PC-9 (cell line): ENCODE measurements at regions not wholly inside any gene's neighbourhood (a gene's known extent, or its start where the extent isn't known, plus 50 kb on each side); places are given as distances from the start of the nearest gene placed in this dataset.
"Not testable (repeated sequence)": the region's sequence is repeated elsewhere in the genome, so short reads cannot be mapped to it uniquely, and the experiment has no call there.

Experiments used
- BruUV-seq: library from RNA; stranded (reverse); fragments of 400-500 nt; replicated peaks from 2 replicates; lab custom pipeline; 2021; lab: Mats Ljungman, UMichigan
- CTCF ChIA-PET: fragments of 300-600 bp; sonication (Branson Sonifier 250); formaldehyde crosslinking; loops from one replicate; lab custom pipeline; 2022; ENCODE audit warnings: antibody characterized with exemption; lab: Charles Lee
- POLR2A ChIA-PET: fragments of 300-600 bp; sonication (Branson Sonifier 250); formaldehyde crosslinking; loops from one replicate; lab custom pipeline; 2022; ENCODE audit warnings: antibody characterized with exemption; ENCODE audit not compliant: unreplicated experiment; lab: Charles Lee
- DNase-seq, 2 experiments: peaks; one replicate each; pipeline versions ENCODE4 v3.0.0 to v3.0.0-alpha.2; 2015 to 2022; ENCODE audit warnings: mixed read lengths in 1 of 2
- H2AFZ ChIP-seq: fragments of 200-600 bp; sonication (generic); 2 replicates; pipeline ENCODE4 v1.8.1; 2017; ENCODE audit warnings: antibody characterized with exemption
- H3F3A ChIP-seq: fragments of 200-600 bp; sonication (generic); 2 replicates; pipeline ENCODE4 v1.8.1; 2017; ENCODE audit warnings: antibody characterized with exemption, mild to moderate bottlenecking, low read depth; ENCODE audit not compliant: insufficient read depth
- H3K27ac ChIP-seq: fragments of 200-600 bp; sonication (generic); 2 replicates; pipeline ENCODE4 v1.6.1; 2016; ENCODE audit warnings: mixed run types
- H3K27me3 ChIP-seq: fragments of 200-600 bp; sonication (generic); 2 replicates; pipeline ENCODE4 v1.6.1; 2016; ENCODE audit warnings: low read depth, mixed run types; ENCODE audit not compliant: insufficient read depth
- H3K36me3 ChIP-seq: fragments of 200-600 bp; sonication (generic); 2 replicates; pipeline ENCODE4 v1.6.1; 2016; ENCODE audit warnings: low read depth, mixed run types
- H3K4me1 ChIP-seq: fragments of 200-600 bp; sonication (generic); replicated peaks from 2 replicates; pipeline ENCODE4 v1.6.1; 2016; ENCODE audit warnings: mixed run types; ENCODE audit not compliant: insufficient read depth
- H3K4me2 ChIP-seq: fragments of 200-600 bp; sonication (generic); 2 replicates; pipeline ENCODE4 v1.6.1; 2017; ENCODE audit warnings: mixed run types
- H3K4me3 ChIP-seq: fragments of 200-600 bp; sonication (generic); 2 replicates; pipeline ENCODE4 v1.6.1; 2016; ENCODE audit warnings: mixed run types
- H3K79me2 ChIP-seq: fragments of 200-600 bp; sonication (generic); 2 replicates; pipeline ENCODE4 v1.6.1; 2017; ENCODE audit warnings: low read depth, mixed run types
- H3K9me2 ChIP-seq: fragments of 200-600 bp; sonication (generic); 2 replicates; pipeline ENCODE4 v1.8.1; 2017; ENCODE audit warnings: mild to moderate bottlenecking; ENCODE audit not compliant: insufficient read depth
- H3K9me3 ChIP-seq: fragments of 200-600 bp; sonication (generic); 2 replicates; pipeline ENCODE4 v1.8.1; 2016; ENCODE audit warnings: low read depth; ENCODE audit not compliant: insufficient read depth
- H4K20me1 ChIP-seq: fragments of 200-600 bp; sonication (generic); 2 replicates; pipeline ENCODE4 v1.8.1; 2017; ENCODE audit not compliant: insufficient read depth
- EZH2 ChIP-seq: fragments of 200-600 bp; sonication (generic); IDR thresholded peaks from 2 replicates; pipeline ENCODE4 v1.8.0; 2017; ENCODE audit warnings: antibody characterized with exemption, low read depth
- intact Hi-C: fragments of 100-400 bp; cut with micrococcal nuclease; formaldehyde crosslinking; loops from one replicate; pipeline ENCODE4 v1.10.0; 2022; ENCODE audit not compliant: unreplicated experiment
- TF ChIP-seq, protein P1 (sequence below): fragments of 200-600 bp; sonication (generic); conservative IDR thresholded peaks from 2 replicates; pipeline ENCODE4 v1.6.1; 2017; ENCODE audit warnings: mixed run types, antibody characterized with exemption, mild to moderate bottlenecking, moderate library complexity

DNA sequence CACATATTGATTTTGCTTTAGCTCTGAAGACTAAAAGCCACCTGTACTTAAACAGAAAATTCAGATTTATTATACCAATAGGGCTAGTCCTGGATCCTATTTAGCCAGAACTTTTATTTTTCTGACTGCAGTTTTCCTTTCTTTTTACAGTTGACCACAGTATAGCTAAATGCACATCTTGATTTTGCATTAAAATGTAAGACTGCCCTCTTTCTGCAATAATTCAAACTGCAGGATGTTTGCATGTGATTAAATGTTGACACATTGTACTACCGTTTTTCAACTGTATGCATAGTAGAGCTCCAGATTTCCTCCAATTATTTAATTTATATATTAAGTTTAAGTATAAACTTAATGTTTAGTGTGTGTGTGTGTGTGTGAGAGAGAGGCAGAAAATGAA is 1262.9 kb downstream of the SUCLG1 start:
- no peak for DNase-seq
- Histone ChIP-seq H3K27me3 (no peaks in the 10 kb centered on the region), H3K79me2 (no peaks in the 10 kb centered on the region), H3K9me3 (no peaks in the 10 kb centered on the region), H3K27ac (no peak overlapping the region), H3K36me3 (no peaks in the 10 kb centered on the region), H4K20me1 (no peaks in the 10 kb centered on the region), H3K4me3 (no peak overlapping the region), H3K9me2 (no peaks in the 10 kb centered on the region; the same call in 1 of the 2 replicates), H2AFZ (no peak overlapping the region), H3K4me1 (no peaks in the 10 kb centered on the region), H3K4me2 (no peak overlapping the region), H3F3A (no peaks in the 10 kb centered on the region)
- TF ChIP-seq, protein P1, sequence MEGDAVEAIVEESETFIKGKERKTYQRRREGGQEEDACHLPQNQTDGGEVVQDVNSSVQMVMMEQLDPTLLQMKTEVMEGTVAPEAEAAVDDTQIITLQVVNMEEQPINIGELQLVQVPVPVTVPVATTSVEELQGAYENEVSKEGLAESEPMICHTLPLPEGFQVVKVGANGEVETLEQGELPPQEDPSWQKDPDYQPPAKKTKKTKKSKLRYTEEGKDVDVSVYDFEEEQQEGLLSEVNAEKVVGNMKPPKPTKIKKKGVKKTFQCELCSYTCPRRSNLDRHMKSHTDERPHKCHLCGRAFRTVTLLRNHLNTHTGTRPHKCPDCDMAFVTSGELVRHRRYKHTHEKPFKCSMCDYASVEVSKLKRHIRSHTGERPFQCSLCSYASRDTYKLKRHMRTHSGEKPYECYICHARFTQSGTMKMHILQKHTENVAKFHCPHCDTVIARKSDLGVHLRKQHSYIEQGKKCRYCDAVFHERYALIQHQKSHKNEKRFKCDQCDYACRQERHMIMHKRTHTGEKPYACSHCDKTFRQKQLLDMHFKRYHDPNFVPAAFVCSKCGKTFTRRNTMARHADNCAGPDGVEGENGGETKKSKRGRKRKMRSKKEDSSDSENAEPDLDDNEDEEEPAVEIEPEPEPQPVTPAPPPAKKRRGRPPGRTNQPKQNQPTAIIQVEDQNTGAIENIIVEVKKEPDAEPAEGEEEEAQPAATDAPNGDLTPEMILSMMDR, result peak; percentile 65
- no peak for TF ChIP-seq EZH2
- intact Hi-C loops, result no loop called here
- ChIA-PET CTCF (no interaction called here), POLR2A (no interaction called here)
- BruUV-seq, result no TSS peak

DNA sequence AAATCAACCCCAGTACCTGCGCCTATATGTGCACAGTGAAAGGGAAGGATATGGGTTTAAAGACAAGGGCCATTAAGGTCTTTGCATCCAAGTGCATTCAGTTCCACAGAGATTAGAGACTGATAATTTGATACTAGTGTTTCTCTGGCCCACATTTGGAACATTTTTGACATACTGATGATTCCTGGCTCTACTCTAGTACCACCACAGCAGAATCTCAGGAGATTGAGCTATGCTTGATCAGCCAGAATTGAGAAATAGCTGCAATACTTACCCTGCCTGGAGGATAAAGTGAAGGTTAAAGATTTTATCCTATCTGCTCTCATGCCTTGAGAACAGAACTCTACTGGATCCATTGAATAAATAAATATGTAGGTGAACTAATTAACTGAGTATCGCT is 1267.8 kb downstream of the SUCLG1 start:
- intact Hi-C loops, result no loop called here
- Histone ChIP-seq H3K79me2 (no peaks in the 10 kb centered on the region), H3K27me3 (no peaks in the 10 kb centered on the region), H3K27ac (no peak overlapping the region), H2AFZ (no peak overlapping the region), H4K20me1 (no peaks in the 10 kb centered on the region), H3K9me3 (no peaks in the 10 kb centered on the region), H3K4me1 (no peaks in the 10 kb centered on the region), H3K4me3 (no peak overlapping the region), H3K4me2 (no peak overlapping the region), H3K9me2 (no peaks in the 10 kb centered on the region), H3F3A (no peaks in the 10 kb centered on the region), H3K36me3 (no peaks in the 10 kb centered on the region)
- CTCF ChIA-PET, result no interaction called here
- no peak for TF ChIP-seq EZH2
- TF ChIP-seq, protein P1, result no peak
- POLR2A ChIA-PET, result no interaction called here
- BruUV-seq, result no TSS peak
- DNase-seq, result no peak

GRCh38 chr2:83186105-83186760 is 1272.8 kb downstream of the SUCLG1 start:
- no TSS peak for BruUV-seq
- H3K9me2 ChIP-seq, result no peaks in the 10 kb centered on the region
- H3K4me3 ChIP-seq, result no peak overlapping the region
- H3K9me3 ChIP-seq, result no peaks in the 10 kb centered on the region
- POLR2A ChIA-PET, result no interaction called here
- no peaks in the 10 kb centered on the region for H3K36me3 ChIP-seq
- DNase-seq, result no peak
- H3K4me1 ChIP-seq, result no peaks in the 10 kb centered on the region
- H3K27me3 ChIP-seq, result no peaks in the 10 kb centered on the region
- H2AFZ ChIP-seq, result no peak overlapping the region
- CTCF ChIA-PET, result no interaction called here
- H3F3A ChIP-seq, result no peaks in the 10 kb centered on the region
- no peak overlapping the region for H3K27ac ChIP-seq
- TF ChIP-seq, protein P1, result no peak
- no peak for TF ChIP-seq EZH2
- intact Hi-C loops, result no loop called here
- no peaks in the 10 kb centered on the region for H3K79me2 ChIP-seq
- no peak overlapping the region for H3K4me2 ChIP-seq
- H4K20me1 ChIP-seq, result no peaks in the 10 kb centered on the region

DNA sequence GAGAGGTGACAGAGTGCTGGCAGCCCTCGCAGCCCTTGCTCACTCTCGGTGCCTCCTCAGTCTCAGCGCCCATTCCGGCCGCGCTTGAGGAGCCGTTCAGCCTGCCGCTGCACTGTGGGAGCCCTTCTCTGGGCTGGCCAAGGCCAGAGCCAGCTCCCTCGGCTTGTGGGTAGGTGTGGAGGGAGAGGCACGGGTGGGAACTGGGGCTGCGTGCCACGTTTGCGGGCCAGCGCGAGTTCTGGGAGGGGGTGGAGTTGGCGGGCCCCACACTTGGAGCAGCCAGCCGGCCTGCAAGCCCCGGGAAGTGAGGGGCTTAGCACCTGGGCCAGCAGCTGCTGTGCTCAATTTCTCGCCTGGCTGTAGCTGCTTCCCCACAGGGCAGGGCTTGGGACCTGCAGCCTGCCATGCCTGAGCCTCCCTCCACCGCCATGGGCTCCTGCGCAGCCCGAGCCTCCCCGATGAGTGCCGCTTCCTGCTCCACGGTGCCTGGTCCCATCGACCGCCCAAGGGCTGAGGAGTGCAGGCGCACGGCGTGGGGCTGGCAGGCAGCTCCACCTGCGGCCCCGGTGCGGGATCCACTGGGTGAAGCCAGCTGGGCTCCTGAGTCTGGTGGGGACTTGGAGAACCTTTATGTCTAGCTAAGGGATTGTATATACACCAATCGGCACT is 1278.1 kb downstream of the SUCLG1 start:
- H3K4me2 ChIP-seq, H3K36me3 ChIP-seq, POLR2A ChIA-PET, H3K4me1 ChIP-seq, H3K79me2 ChIP-seq, H2AFZ ChIP-seq, H4K20me1 ChIP-seq, CTCF ChIA-PET, H3K4me3 ChIP-seq, BruUV-seq, H3K27ac ChIP-seq, intact Hi-C loops, DNase-seq, H3K27me3 ChIP-seq, H3F3A ChIP-seq, H3K9me2 ChIP-seq, H3K9me3 ChIP-seq: not testable (repeated sequence)
